Medulla oblongata (tissue), 1 donor: ENCODE measurements at regions not wholly inside any gene's neighbourhood (a gene's known extent, or its start where the extent isn't known, plus 50 kb on each side); places are given as distances from the start of the nearest gene placed in this dataset.
A peak's percentile ranks its signal among the peaks of the same experiment; 100 is the strongest.

Source experiments
- DNase-seq: peaks from one replicate; pipeline ENCODE4 v3.0.0-alpha.2; 2015; ENCODE audit errors: extremely low spot score

DNA sequence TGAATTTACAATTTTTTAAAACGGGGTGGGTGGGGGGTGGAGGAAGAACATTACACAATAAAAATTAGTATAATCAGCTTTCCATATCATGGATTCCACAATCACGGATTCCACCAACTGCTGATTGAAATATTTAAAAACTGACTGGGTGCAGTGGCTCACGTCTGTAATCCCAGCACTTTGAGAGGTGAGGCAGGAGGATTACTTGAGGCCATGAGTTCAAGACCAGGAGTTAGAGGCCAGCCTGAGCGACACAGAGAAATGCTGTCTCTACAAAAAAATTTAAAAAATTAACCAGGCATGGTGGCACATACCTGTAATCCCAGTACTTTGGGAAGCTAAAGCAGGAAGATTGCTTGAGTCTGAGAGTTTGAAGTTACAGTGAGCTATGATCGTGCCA lies 254.7 kb downstream of the ATG4C start:
- DNase-seq, result no peak

DNA sequence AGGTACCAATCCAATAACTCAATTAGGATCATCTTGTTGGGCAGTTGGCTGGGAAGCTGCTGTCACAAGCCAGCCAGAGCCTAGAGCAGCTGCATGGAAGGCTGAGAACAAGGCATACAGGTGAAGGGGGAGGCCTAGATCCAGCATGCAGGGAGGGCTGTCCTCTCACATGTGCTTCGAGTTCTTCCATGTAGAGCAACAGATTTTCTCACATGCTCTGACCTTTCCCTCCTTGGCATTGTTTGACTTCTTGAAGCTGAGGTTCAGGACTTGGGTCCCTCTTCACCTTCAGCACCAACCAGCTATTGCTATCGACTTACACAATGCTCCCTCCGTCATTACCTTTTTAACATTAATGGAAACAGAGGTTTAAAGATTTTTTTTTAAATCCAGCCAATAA lies 257.7 kb downstream of the ATG4C start:
- no peak for DNase-seq

DNA sequence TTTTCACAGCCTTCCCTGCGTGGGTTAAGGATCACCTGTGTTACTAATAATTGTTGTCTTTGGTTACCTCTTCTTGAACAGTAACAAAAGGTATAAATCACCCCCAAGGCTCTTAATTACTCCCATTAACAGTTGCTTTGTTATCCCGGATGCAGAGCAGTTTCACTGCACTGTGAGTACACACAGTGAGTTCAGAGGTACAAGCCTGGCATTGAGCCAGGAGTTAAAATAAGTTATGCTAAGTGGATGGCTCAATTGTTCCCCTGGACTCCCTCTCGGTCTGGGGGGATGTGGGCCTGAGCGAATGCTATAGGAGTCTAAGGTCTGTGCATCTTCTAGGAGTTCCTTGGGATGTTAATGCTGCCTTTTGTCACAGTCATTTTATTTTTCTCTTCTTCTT lies 258.3 kb downstream of the ATG4C start:
- DNase-seq, result no peak

GRCh38 chr1:63046539-63046938 lies 262.6 kb downstream of the ATG4C start:
- DNase-seq, result no peak

DNA sequence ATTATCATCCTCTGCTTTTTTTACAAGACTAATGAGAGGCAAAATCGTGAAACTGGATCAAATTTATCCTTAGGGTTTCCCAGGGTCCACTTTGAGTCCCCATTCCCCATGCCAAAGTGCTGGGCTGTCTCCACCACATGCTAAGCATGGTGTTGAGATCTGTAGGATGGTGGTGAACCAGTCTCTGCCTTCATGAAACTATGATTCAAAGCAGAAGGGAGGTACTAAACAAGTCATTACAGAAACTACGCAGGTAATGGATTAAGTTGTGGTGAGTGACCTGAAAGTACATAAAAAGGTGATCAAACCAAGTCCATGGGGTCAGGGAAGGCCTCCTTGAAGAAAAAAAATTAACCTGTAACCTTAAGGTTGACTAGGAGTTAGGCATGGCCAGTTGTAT lies 265.2 kb downstream of the ATG4C start:
- no peak for DNase-seq

GRCh38 chr1:63051356-63051755 lies 267.4 kb downstream of the ATG4C start:
- DNase-seq, result no peak

- no peak for DNase-seq
Measured at GRCh38 chr1:63051886-63052285, 268.0 kb downstream of the ATG4C start.

DNA sequence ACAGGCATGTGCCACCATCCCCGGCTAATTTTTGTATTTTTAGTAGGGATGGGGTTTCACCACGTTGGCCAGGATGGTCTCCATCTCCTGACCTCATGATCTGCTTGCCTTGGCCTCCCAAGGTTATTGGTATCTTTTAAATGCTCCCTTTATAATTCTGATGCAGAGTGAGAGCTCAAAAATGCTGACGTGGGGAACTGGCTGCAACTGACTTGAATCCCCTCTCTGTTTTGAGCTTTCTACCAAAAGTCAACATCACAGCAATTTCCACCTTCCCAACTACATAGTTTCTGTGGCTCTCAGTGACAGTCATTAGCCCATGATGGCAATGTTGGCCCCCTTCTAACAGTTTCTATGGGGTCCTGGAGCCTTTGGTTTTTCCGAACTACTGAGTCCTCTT lies 268.2 kb upstream of the FOXD3 start:
- DNase-seq, result no peak

DNA sequence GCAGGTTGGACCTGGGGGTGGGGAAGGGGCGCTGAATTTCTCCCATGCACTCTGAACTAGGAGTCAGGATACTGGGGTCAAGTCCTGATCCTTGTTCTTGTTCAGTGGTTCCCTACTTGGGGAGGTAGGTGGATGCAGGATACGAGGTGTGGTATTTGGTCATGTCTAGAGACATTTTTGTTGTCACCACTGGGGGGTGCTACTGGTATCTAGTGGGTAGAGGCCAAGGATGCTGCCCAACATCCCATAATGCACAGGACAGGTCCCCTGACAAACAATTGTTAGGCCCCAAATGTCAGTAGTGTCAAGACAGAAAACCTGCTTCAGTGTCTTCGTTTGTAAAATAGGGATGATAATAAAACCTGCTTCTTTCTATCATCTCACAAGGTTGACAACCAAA lies 259.0 kb upstream of the FOXD3 start:
- DNase-seq, result no peak

GRCh38 chr1:63064135-63064534 lies 258.2 kb upstream of the FOXD3 start:
- DNase-seq, result no peak

DNA sequence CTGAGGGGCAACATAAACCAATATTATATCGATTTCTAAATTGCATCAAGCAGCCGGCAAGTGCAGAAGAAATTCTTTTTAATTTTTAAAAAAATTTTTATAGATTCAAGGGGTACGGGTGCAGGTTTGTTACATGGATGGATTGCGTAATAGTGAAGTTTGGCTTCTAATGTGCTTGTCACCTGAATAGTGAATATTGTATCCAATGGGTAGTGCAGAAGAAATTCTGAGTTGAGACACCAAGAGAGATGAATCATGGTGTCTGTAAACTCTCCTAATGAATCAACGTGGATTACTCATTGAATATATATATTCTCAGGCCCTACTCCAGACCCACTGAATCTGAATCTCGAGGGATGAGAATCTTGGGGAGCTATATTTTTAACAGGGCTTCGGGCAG lies 253.7 kb upstream of the FOXD3 start:
- DNase-seq, result no peak

DNA sequence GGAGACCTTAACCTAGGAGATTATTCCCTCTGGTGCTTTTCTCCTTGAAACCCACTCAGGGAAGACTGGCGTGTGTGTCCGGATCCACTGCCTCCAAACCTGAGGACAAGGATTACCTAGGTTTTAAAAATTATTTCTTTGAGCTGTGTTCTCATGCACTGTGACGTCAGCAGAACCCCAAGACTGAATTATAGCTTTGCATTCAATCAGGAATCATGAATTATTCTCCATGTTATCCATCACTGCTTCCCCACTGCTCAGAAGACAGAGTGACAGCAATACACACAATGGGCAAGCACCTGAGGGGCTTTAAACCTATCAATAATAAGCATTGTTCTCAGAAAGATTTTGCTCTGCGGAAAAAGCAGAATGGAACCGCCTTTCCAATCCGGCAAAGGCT lies 253.2 kb upstream of the FOXD3 start:
- DNase-seq, result no peak

GRCh38 chr1:63073309-63074306 lies 248.8 kb upstream of the FOXD3 start:
- DNase-seq, result peak; percentile 55

GRCh38 chr1:63074321-63074720 lies 248.0 kb upstream of the FOXD3 start:
- no peak for DNase-seq

DNA sequence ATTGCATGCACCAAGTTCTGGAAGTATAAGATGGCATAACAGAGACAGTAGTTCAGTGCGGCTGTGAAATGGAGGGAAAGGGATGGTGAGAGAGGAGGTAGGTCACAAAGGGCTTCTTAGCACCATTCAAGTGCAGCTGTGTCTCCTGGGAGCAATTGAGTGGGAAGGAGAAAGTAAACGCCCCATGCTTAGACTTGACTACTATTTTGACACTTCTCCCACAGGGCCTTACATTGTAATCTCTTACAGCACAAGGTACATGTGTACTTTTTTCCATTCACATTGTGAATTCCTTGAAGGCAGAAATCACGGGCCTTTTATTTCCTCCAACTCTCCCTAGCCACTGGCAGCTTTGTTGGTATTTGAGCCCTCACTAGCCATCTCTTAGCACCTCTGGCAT lies 239.6 kb upstream of the FOXD3 start:
- DNase-seq, result no peak

DNA sequence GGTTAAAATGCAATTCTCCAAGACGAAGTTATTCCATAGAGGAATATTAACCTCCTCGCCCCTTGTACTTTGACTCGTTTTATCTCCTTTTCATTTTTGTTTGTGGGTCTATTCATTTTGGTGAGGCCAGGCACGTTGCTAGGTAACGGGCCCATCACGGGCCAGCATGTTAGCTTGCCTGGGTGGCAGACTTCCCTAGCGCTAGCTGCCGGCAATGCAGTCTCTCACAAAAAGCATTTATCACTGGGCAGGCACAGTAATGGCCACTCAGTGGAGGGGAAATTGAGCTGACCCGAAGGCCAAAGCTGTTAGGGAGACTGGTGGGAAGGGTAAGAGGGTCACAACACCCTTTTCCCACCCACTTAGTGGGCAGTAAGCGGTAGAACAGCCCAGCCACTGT lies 234.4 kb upstream of the FOXD3 start:
- DNase-seq, result peak; percentile 79

- no peak for DNase-seq
Measured at GRCh38 chr1:63099188-63099587, 223.2 kb upstream of the FOXD3 start.

DNA sequence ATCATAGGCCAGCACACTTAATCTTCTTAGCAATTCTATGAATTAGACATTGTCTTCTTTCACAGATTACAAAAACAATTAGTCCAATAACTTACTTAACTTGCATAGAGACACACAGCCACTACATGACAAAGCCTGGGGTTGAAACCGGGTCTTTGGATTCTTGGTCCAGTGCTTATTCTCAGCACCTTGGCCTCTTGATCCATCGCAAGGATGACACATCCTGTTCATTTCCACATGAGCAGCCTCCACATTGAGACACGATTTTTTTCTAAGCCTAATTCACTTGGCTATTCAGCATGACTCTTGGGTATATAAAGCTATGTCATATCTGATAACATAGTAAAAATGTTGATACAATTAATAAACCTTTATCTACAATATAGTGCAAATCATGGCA lies 221.0 kb upstream of the FOXD3 start:
- DNase-seq, result no peak

DNA sequence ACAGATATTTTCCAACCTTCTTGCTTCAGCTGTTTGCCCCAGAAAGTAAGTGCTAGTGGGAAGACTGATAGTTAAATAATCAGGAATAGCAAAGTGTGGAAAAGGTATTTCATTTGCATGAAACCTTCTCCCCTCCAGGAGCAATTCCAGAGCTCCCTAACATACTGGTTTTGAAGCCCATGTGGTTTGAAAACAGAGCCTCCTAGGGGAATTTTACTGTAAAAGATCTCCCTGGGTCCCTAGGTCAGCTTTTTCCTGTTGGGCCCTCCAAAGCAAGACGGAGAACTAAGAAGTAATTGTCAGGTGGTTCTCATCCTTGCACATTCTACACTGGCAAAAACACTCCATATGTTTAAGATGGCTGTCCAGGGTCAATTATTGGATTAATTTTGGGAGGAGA lies 218.7 kb upstream of the FOXD3 start:
- no peak for DNase-seq

GRCh38 chr1:63107066-63107465 lies 215.3 kb upstream of the FOXD3 start:
- no peak for DNase-seq

DNA sequence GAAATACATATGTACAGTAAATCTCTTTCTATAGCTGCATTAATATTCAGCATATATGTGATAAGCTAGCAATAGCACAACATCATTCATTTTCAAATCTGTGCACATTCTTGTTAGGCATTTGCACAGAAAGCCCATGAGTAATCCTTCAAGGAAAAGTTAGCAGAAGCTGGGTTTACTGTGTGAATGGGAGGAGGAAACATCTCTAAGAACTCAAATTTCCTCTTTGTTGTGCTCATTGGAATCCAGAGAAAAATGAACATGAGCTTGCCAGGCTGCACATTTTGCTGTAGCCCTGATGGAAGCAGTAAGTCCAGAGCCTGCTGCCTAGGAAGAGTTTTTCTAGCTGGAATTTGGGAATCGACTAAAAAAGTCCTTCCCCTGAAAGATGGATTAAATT lies 214.2 kb upstream of the FOXD3 start:
- no peak for DNase-seq

- DNase-seq, result no peak
Measured at GRCh38 chr1:63112155-63112900, 210.0 kb upstream of the FOXD3 start.

- no peak for DNase-seq
Measured at GRCh38 chr1:63115527-63115926, 206.8 kb upstream of the FOXD3 start.
